ENCODE measurements at regions not wholly inside any gene's neighbourhood (a gene's known extent, or its start where the extent isn't known, plus 50 kb on each side); places are given as distances from the start of the nearest gene placed in this dataset.

GRCh38 chr21:38984982-38985567 is 179.3 kb downstream of the ETS2 start:
- FAIRE-seq (no peak), DNase-seq (ENCODE audit: insufficient read length, low spot score) (peak; percentile 58)
- no peak for TF ChIP-seq POLR2A (IDR thresholded peaks at IDR 0.05; ENCODE audit: low read depth, low read length)

GRCh38 chr21:38984568-38984967 is 178.8 kb downstream of the ETS2 start:
- no peak for DNase-seq (ENCODE audit: insufficient read length, low spot score)

DNA sequence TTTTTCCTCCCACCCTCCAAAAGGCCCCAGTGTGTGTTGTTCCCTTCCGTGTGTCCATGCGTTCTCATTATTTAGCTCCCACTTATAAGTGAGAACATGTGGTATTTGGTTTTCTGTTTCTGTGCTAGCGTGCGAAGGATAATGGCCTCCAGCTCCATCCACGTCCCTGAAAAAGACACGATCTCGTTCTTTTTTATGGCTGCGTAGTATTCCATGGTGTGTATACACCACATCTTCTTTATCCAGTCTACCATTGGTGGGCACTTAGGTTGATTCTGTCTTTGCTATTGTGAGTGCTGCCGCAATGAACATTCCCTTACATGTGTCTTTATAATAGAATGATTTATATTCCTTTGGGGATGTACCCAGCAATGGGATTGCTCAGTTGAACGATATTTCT is 177.8 kb downstream of the ETS2 start:
- TF ChIP-seq POLR2A (IDR thresholded peaks at IDR 0.05; ENCODE audit: low read depth, low read length): no peak
- no peak for FAIRE-seq
- no peak for DNase-seq (ENCODE audit: insufficient read length, low spot score)

More at GRCh38 chr21:38984568-38984967, 178.8 kb downstream of the ETS2 start:
- no peak for FAIRE-seq
- TF ChIP-seq POLR2A (IDR thresholded peaks at IDR 0.05; ENCODE audit: low read depth, low read length): no peak

GRCh38 chr21:38982804-38983203 is 177.1 kb downstream of the ETS2 start:
- no peak for FAIRE-seq
- no peak for TF ChIP-seq POLR2A (IDR thresholded peaks at IDR 0.05; ENCODE audit: low read depth, low read length)
- DNase-seq (ENCODE audit: insufficient read length, low spot score): no peak

DNA sequence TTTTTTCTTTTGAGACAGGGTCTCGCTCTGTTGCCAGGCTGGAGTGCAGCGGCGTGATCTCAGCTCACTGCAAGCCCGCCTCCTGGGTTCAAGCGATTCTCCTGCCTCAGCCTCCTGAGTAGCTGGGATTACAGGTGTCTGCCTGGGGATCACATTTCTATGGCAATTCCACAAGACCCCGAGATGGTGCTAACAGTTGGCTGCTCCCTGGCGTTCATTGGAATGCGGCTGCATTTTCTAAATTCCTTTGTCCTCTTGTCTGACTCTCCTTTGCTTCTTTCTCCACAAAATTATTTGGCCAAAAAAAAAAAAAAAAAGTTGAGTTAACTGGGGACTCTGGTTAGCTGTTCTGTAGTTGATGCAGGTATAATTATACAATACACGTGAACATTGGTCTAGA is 176.4 kb downstream of the ETS2 start:
- FAIRE-seq: no peak
- TF ChIP-seq POLR2A (IDR thresholded peaks at IDR 0.05; ENCODE audit: low read depth, low read length): no peak
- DNase-seq (ENCODE audit: insufficient read length, low spot score): no peak

DNA sequence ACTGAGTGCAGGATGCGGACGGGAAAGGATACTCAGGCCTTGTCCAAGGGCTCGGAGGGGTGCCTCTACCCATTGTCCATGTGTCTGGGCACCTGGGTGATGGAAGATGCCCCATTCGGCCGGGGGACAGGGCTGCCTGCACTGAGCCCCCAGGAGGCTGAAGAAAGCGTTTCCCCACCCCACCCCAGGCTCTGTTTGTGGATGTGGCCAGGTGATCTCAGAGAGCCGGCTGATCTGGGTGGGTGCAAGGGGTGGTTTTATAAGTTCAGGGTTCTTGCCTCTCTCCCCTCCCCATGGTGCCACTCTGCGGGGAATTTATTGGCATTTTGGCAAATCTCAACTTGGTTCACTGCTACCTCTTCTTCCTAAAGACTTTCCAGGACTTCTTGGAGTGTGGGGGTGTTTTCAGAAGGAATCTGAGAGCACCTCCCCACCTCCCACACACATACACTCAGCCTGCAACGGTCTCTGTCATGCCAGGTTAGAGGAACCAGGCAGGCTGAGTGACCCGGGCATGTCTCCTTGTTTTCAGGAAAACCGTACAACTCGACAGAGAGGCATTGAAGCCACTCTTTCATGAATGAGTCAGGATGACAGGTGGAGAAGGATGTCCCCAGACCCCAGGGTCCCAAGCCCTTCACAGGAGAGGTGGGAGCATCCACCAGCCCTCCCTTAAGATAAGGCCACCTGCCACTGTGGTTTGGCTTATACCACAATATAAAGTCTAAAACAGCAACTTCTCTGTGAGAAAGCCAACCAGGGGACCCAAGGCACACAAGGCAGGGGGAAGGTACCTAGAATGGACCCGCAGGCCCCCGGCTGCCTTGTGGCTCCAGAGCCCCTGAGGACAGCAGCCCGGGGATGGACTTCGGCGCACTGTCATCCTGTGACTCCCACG is 174.9 kb downstream of the ETS2 start:
- no peak for FAIRE-seq
- no peak for DNase-seq (ENCODE audit: insufficient read length, low spot score)
- no peak for TF ChIP-seq POLR2A (IDR thresholded peaks at IDR 0.05; ENCODE audit: low read depth, low read length)

DNA sequence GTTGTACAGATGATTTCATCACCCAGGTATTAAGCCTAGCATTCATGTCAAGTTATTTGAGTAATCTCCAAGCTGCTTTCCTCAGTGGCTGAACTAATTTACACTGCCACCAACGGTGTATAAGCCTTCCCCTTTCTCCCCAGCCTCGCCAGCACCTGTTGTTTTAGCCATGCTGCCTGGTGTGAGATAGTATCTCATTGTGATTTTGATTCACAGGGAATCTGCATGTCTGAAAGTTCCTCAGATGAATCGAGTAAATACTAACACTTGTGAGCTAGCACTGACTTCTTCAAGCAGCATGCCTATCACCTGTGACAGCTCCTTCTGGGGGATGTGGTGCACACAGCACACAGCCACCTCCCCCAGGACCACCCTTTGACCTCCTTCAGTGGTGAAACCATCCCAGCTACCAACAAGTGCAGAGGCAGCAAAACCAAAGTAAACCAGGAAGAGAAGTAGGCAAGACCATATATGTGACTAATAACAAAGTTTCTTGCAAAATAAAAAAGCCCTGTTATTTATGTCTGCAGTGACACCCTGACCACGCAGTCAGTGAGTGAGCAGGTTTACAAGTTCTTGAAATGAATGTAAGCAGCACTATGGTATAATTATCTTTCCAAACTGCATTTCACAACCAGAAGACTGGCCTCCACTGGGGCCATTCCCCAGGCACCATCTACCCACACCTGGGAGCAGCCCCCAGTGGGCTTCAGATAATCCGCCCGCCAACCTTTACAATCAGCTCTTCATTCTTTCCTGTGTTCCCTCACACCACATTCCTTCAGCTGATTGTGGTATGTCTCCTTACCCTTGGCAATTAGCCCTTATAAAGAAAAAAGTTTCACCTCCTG is 173.8 kb downstream of the ETS2 start:
- no peak for FAIRE-seq
- no peak for DNase-seq (ENCODE audit: insufficient read length, low spot score)
- no peak for TF ChIP-seq POLR2A (IDR thresholded peaks at IDR 0.05; ENCODE audit: low read depth, low read length)

DNA sequence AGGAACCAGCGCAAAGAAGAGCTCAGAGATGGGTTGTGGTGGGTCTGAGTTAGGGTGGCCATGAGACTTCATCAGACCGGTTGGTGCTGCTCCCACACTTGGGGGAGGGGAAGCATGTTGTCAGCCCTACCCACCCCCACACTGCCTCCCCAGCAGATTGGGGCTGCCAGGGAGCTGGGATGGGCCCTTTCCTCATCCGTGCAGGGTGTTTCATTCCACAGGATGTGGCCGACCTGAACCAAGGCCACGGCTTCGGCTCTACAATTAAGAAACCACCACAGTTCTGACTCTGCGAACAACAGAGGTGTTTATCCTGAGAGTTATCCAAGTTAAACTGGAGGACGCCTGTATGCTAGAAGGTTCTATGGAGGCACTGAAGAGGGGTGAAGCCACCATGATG is 171.2 kb downstream of the ETS2 start:
- no peak for DNase-seq (ENCODE audit: insufficient read length, low spot score)
- no peak for FAIRE-seq
- no peak for TF ChIP-seq POLR2A (IDR thresholded peaks at IDR 0.05; ENCODE audit: low read depth, low read length)

DNA sequence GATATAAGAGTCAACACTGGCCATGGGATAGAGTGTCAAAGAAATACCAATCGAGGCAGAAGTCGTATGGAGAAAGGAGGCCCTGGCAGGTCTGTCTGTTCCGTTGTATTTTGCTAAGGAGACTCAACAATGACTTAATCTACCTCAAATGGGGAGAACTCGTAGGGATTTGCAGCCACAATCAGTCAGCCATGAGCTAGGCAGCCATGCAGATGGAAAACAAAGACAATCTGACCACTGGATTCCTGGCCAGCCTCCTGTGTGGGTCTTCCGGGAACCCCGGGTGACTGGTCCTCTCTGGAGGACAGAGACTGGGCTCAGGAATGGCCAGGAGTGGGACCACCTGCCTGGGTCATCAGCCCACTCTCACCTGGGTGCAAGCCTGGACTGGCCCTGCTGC is 167.8 kb downstream of the ETS2 start:
- no peak for TF ChIP-seq POLR2A (IDR thresholded peaks at IDR 0.05; ENCODE audit: low read depth, low read length)
- FAIRE-seq: no peak

GRCh38 chr21:38972078-38972477 is 166.3 kb downstream of the ETS2 start:
- DNase-seq (ENCODE audit: insufficient read length, low spot score) (no peak), FAIRE-seq (no peak)
- TF ChIP-seq POLR2A (IDR thresholded peaks at IDR 0.05; ENCODE audit: low read depth, low read length): no peak

More for the DNA sequence above, 167.8 kb downstream of the ETS2 start:
- DNase-seq (ENCODE audit: insufficient read length, low spot score): no peak

DNA sequence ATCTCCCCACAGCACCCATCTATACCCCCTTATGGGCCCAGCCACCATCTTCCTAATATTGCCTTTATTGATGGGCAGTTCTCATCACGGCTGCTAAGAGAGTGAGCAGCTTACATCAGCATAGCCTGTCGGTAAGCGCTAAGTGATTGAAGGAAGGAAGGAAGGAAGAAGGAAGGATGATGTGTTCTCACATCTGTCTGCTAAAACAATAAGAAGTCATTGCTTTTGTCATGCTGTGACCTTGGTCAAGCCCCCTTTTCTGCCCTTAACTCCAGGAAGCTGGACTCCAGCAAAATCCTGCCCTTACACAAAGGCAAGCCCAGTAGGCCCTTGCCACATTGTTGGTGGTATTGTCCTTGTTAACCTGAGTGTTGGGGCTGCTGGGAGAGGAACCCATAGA is 165.0 kb downstream of the ETS2 start:
- no peak for TF ChIP-seq POLR2A (IDR thresholded peaks at IDR 0.05; ENCODE audit: low read depth, low read length)
- no peak for FAIRE-seq
- no peak for DNase-seq (ENCODE audit: insufficient read length, low spot score)

DNA sequence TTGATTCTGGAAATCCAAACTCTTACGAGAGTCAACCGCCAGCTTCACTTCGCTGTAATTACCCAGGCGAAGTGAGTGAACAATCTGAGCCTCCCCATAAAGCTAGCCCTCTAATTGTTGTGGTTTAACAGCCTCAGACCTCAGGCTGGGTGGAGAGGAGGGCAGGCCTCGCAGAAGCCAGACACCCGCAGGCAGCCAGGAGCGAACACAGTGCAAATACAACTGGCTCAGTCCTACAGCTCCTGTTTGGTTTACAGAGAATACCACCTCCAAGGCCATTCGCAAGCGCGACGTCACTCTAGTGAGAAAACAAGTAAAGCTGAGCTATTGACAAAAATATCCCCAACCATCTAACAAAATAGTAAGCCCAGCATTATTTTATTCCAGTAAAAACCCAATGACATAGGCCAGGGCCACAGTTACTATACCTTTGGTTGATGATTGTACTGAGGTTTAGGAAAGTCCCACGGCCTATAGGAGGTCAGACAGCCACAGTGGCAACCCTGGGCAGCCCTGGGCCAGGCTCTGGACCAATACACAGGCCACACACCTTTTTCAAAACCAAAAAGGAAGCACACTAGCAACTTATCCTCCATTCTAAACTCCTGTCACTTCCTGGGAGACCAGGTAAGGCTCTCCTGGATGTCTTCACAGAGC is 163.3 kb downstream of the ETS2 start:
- FAIRE-seq: no peak
- TF ChIP-seq POLR2A (IDR thresholded peaks at IDR 0.05; ENCODE audit: low read depth, low read length): no peak
- DNase-seq (ENCODE audit: insufficient read length, low spot score): no peak

DNA sequence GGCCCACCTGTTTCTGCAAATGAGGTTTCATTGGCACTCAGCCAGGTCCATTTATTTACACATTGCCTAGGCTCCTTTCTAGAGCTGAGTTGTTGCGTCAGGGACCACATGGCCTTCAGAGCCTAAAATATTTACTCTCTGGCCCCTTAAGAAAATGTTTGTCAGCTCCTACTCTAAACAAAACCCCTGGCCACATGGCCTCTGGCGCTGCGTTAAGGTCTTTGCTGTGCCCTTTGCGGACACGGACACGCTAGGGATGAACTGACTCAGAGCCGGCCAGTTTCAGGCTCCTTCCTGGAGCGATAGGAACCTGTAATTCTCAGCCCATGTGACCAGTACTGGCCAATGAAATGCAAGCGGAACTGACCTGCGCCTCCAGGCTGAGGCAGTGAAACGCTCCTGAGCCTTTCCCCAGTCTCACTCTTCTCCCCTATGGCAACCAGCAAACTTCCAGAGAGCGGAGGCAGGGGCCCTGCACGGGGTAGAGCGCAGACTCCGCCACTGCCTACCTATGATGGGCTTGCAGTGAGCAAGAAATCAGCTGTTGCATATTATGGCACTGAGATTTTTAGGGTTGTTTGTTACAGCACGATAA is 160.3 kb downstream of the ETS2 start:
- DNase-seq (ENCODE audit: insufficient read length, low spot score): no peak
- no peak for TF ChIP-seq POLR2A (IDR thresholded peaks at IDR 0.05; ENCODE audit: low read depth, low read length)
- FAIRE-seq: no peak
